ENCODE measurements at regions not wholly inside any gene's neighbourhood (a gene's known extent, or its start where the extent isn't known, plus 50 kb on each side); places are given as distances from the start of the nearest gene placed in this dataset.
"Not testable (repeated sequence)": the region's sequence is repeated elsewhere in the genome, so short reads cannot be mapped to it uniquely, and the experiment has no call there.

DNA sequence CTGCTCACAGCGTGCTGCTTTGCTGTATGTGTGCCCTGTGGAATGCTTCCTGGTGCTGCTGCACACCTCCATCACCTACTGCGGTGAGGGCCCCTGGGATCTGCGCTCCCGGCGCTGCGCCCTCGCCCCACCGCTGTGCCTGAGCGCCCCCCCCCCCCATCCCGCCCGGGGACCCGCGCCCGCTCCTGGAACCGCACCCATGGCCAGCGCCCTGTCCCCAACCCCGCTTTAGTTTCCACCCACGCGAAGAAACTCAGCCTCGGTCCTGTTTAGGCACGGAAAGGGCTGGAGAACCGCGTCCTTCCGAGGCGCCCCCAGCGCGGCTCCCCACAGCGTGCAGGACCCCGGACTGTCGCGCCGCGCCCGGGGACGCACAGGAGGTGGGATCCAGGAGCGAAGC lies 265.5 kb downstream of the POTEB3 start:
- DNase-seq: not testable (repeated sequence)

DNA sequence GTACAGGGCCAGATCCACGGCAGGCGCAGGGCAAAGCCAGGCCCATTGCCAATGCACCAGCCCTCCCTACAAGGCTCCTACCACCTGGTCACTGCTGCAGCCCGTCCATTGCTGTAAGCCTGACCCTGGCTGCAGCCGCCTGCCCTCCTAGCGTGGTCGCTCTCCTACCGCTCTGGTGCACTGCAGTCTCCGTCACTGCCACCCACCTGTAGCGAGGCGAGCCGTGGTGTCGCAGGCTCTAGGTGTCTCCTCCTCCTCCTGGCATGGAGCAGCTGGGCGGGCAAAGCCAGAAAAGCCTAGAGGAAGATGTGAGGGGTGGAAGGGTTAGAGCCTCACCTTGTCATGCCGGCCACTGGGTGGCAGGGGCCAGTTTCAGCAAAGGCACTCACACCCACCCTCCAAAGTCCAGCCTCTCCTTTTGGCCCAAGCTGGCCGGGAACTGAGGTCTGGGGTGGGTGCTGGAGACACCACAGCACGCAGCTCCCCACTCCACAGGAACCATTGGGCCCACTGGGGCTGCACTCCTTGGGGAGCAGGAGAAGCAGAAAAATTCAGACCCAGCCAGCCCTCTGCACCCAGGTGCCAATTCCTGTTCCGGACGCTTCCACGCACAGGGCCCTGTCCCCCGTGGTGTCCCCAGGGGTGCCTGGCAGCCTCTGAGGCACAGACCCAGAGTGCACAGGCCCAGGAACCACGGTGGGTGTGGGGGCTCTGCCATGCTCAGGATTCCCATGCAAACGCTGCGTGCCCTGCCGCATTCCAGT lies 285.3 kb upstream of the POTEB2 start:
- not testable (repeated sequence) for DNase-seq

DNA sequence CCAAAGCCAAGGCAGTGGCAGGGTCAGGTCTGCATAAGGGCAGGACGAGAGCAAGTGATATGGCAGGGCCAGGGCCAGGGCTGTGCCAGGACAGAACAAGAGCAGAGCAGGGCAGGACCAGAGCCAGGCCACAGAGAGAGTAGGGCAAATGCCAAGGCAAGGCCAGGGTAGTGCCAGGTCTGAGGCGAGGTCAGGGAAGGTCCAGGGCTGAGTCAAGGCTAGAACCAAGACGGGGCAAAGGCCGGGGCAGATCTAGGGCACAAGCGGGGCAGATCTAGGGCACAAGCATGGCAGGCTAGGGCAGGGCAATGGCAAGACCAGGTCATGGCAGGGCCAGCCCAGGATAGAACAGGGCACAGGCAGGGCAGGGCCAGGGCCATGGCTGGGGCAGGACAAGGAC lies 282.0 kb upstream of the POTEB2 start:
- DNase-seq: not testable (repeated sequence)

DNA sequence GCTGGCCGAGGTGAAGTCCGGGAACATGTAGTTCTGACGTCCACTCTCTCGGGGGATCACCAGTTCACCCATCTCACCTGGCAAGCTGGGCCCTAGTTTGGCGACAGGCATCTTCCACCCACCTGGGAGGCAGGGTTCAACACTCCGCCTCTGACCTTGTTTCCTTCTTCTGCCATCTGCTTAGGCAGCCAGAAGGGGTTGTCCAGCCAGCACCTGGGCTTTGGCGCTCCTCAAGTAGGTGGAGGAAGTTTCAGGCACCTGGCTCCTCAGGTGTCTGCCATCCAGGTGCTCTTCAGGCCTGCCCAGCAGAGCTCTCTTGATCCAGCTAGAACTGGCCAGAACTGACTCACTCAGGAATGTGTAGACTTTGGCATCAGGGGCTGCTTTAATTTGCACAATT lies 267.8 kb upstream of the POTEB2 start:
- not testable (repeated sequence) for DNase-seq

DNA sequence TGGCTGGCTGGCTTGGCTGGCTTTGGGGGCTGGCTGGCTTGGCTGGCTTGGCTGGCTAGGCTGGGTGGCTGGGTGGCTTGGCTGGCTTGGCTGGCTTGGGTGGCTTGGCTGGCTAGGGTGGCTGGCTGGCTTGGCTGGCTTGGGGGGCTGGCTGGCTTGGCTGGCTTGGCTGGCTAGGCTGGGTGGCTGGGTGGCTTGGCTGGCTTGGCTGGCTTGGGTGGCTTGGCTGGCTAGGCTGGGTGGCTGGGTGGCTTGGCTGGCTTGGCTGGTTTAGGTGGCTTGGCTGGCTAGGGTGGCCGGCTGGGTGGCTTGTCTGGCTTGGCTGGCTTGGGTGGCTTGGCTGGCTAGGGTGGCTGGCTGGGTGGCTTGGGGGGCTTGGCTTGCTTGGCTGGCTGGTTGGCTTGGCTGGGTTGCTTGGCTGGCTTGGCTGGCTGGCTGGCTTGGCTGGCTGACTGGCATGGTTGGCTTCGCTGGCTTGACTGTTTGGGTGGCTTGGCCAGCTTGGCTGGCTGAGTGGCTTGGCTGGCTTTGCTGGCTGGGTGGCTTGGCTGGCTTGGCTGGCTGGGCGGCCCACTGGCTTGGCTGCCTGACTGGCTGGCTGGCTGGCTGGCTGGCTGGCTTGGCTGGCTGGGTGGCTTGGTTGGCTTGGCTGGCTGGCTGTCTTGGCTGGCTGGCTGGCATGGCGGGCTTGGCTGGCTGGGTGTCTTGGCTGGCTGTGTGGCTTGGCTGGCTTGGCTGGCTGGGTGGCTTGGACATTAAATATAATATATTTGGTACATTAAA lies 246.3 kb upstream of the POTEB2 start:
- not testable (repeated sequence) for DNase-seq

DNA sequence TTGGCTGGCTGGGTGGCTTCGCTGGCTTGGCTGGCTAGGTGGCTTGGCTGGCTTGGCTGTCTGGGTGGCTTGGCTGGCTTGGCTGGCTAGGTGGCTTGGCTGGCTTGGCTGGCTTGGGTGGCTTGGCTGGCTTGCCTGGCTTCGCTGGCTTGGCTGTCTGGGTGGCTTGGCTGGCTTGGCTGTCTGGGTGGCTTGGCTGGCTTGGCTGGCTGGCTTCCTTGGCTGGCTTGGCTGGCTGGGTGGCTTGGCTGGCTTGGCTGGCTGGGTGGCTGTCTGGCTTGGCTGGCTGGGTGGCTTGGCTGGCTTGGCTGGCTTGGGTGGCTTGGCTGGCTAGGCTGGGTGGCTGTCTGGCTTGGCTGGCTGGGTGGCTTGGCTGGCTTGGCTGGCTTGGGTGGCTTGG lies 245.7 kb upstream of the POTEB2 start:
- not testable (repeated sequence) for DNase-seq

DNA sequence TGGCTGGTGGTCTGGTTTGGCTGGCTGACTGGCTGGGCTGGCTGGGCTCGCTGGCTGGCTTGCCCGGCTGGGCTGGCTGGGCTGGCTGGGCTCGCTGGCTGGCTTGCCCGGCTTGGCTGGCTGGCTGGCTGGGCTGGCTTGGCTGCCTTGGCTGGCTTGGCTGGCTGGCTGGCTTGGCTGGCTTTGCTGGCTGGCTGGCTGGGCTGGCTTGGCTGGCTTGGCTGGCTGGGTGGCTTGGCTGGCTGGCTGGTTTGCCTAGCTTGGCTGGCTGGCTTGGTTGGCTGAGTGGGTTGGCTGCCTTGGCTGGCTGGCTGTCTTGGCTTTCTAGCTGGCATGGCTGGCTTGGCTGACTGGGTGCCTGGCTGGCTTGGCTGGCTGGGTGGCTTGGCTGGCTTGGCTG lies 245.1 kb upstream of the POTEB2 start:
- not testable (repeated sequence) for DNase-seq

DNA sequence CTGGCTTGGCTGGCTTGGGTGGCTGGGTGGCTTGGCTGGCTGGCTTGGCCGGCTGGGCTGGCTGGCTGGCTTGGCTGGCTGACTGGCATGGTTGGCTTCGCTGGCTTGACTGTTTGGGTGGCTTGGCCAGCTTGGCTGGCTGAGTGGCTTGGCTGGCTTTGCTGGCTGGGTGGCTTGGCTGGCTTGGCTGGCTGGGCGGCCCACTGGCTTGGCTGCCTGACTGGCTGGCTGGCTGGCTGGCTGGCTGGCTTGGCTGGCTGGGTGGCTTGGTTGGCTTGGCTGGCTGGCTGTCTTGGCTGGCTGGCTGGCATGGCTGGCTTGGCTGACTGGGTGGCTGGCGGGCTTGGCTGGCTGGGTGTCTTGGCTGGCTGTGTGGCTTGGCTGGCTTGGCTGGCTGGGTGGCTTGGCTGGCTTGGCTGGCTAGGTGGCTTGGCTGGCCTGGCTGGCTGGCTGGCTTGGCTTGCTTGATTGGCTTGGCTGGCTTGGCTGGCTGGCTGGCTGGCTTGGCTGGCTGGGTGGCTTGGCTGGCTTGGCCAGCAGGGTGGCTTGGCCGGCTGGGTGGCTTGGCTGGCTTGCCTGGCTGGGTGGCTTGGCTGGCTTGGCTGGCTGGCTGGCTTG lies 244.2 kb upstream of the POTEB2 start:
- DNase-seq: peak; percentile 7

DNA sequence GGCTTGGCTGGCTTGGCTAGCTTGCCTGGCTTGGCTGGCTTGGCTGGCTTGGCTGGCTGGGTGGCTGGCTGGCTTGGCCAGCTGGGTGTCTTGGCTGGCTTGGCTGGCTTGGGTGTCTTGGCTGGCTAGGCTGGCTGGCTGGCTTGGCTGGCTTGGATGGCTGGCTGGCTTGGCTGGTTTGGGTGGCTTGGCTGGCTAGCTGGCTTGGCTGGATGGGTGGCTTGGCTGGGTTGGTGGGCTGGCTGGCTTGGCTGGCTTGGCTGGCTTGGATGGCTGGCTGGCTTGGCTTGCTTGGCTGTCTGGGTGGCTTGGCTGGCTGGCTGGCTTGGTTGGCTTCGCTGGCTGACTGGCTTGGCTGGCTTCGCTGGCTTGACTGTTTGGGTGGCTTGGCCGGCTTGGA lies 242.3 kb upstream of the POTEB2 start:
- DNase-seq: not testable (repeated sequence)

DNA sequence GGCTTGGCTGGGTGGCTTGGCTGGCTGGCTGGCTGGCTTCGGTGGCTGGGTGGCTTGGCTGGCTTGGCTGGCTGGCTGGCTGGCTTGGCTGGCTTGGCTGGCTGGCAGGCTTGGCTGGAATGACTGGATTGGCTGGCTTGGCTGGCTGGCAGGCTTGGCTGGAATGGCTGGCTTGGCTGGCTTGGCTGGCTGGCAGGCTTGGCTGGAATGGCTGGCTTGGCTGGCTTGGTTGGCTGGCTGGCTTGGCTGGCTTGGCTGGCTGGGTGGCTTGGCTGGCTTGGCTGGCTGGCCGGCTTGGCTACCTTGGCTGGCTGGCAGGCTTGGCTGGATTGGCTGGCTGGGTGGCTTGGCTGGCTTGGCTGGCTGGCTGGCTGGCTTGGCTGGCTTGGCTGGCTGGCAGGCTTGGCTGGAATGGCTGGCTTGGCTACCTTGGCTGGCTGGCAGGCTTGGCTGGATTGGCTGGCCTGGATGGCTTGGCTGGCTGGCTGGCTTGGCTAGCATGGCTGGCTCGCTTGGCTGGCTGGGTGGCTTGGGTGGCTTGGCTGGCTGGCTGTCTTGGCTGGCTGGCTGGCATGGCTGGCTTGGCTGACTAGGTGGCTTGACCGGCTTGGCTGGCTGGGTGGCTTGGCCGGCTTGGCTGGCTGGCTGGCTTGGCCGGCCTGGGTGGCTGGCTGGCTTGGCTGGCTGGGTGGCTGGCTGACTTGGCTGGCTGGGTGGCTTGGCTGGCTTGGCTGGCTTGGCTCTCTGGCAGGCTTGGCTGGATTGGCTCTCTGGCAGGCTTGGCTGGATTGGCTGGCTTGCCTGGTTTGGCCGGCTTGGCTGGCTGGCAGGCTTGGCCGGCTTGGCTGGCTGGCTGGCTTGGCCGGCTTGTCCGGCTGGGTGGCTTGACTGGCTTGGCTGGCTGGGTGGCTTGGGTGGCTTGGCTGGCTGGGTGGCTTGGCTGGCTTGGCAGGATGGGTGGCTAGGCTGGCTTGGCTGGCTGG lies 241.6 kb upstream of the POTEB2 start:
- not testable (repeated sequence) for DNase-seq

DNA sequence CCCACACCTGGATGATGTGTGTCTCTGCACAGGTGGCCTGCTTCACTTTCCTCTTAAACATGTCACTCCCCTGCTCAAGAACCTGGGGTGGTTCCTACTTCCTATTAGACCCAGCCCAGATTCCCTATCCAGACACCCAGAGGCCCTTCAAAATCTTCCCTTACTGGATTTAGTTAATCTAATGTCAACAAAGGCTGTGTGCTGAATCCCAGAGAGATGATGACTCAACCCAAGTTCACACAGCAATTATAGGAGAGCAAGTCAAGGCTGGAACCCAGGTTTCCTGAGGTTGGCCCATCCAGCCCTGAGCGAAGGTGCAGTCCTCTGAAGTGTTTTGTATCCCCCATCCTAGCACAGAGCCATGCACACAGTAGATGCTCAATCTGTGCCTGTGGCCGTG lies 230.5 kb upstream of the POTEB2 start:
- not testable (repeated sequence) for DNase-seq

DNA sequence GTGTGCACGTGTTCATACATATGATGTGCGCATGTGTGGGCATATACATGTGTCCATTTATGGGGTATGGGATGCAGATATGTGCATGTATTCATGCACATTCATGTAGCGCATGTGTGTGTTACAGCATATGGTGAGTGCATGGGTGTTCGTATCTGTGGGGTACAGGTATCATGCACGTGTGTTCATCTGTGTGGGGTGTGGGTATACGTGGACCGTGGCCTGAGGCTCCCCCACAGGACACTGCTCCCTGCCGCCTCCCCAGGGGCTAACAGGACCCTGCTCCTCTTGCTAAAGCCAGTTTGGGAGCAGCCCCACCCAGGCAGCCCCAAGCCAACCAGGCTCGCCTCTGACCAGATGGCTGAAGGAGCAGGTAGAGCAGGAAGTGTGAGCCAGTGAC lies 213.4 kb upstream of the POTEB2 start:
- DNase-seq: not testable (repeated sequence)

DNA sequence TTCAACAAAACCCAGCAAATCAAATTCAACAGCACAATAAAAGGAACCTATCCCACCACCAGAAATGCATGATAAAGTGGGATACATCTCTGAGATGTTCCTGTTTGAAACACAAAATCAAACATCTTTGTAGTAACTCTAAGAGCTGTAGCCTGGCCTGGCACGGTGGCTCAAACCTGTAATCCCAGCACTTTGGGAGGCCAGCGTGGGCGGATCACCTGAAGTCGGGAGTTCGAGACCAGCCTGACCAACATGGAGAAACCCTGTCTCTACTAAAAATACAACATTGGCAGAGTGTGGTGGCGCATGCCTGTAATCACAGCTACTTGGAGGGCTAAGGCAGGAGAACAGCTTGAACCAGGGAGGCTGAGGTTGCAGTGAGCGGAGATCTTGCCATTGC lies 202.8 kb upstream of the POTEB2 start:
- DNase-seq: not testable (repeated sequence)

DNA sequence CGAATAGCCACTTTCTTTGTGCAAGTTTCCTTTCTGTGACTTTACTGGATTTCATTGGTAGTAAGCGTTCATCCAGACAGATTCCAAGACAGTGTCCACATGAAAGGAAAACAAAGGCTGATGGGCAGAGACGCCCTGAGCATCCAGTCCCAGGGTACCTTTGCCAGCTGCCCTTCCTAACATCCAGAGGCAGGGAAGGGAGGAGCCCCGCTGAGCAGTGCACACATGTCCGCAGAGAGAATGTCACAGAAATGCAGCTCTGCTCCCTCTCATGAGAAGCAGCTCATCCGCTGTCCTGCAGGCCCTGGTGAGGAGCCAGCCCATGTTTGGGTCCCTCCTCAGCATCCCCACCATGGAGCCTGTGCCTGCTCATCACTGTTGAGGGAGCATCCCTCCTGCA lies 197.4 kb upstream of the POTEB2 start:
- DNase-seq: not testable (repeated sequence)

DNA sequence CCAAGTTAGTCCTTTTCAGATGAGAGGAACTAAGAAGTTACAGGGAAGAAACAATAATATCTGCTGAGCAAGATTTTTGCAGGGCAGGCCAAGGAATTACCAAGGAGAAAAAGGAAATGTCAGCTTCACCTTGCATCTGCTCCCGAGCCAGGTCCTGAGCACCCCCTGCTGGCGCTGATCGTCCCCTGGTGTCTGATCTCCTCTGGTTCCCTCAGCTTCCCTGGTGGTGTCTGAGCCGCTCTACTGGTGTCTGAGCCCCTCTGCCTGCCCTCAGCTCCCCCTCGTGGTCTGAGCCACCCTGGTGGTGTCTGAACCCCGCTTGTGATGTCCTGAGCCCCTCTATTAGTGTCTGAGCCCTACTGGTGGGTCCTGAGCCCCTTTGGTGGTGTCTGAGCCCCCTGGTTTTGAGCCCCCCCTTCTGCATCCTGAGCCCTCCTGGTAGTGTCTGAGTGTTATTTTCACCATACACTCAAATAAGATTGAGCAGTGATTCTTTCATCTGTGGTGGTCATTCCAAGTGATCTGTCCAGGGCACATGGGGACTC lies 196.6 kb upstream of the POTEB2 start:
- DNase-seq: not testable (repeated sequence)

DNA sequence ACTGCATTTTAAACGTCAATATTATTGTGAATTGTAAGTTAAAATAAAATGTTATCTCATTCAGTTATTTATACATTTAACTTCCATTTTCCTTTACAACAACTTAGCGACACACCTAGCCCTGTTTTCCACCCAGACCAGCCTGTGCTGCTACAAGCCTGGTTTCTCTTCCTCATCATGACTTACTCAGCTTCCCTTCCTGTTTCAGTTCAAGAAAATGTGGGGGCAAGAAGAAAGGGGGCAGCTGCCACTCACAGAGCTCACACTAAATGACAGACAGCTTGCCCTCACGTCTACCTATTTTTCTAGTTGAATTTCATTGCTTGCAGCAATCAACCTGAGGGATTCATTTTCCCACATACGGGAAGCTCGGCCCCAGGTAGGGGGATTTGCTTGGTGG lies 185.8 kb upstream of the POTEB2 start:
- not testable (repeated sequence) for DNase-seq

DNA sequence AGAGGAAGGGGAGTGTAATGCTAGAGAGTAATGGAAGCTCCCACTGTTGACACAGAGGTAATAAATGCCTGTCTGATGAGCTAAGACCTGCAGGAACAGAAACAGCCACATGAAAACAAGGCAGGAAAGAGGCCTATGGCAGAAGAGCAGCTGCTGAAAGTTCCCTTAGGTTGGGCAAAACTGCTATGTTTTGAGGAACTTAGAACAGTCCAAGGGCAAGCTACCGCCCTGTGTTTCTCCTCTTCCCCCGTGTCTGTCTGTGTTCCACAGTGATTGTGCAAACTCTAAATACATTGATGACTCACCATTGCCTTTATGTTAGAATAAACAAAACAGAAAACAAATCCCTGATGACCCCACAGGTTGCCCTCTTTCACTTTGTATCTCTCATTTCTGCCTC lies 165.6 kb upstream of the POTEB2 start:
- not testable (repeated sequence) for DNase-seq

DNA sequence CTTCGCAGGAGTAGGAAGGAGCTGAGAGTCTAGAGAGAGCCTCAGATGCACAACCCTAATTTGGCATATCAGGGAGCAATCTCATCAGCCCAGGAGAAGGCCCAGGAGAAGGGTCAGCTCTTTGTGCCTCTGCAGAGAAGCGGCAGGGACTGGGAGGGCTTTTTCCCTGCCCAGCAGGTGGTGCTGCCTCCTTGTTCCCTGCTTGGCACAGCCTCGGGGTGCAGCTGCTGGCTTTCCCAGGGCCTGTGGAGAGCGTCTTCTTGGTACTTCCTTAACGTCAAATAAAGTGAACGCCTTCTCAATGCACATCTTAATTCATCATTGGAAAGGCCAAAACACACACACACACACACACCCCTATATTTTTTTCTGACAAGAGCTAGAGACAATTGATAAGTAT lies 162.9 kb upstream of the POTEB2 start:
- DNase-seq: not testable (repeated sequence)

DNA sequence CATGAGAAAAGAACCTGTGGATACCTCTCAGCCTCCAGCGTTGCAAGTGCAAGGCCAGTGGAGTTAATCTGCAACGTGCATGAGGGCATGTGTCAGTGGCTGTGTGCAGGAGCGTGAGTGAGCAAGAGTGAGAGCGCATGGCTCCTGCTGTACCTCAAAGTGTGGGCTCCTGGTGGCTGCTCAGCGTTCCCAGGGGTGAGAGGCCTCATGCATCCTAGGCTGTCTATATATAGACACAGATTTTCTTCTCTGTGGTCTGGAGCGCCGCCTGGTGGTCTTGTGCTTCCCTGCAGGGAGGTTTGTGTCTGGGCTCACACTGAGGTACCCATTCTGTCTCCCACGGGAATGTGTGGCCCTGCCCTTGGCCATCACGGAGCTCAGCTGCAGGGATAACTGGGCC lies 161.8 kb upstream of the POTEB2 start:
- not testable (repeated sequence) for DNase-seq

DNA sequence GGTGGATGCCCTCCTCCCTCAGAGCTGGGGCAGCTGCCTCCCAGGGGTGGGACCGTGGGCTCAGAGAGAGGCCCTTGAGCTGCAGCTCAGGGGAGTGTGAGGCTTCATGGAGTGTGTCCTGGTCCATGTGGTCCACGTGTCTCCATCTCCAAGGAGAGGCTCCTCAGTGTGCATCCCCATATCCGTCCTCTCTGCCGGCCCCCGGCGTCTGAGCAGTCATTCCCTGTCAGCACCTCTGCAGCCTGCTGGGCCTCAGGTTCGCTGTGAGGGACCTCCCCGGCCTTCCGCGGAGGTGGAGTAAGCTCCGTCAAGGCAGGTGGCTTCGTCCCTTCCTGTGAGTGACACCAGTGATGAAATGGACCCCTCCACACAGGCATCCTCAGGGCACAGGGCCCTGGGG lies 160.7 kb upstream of the POTEB2 start:
- not testable (repeated sequence) for DNase-seq

DNA sequence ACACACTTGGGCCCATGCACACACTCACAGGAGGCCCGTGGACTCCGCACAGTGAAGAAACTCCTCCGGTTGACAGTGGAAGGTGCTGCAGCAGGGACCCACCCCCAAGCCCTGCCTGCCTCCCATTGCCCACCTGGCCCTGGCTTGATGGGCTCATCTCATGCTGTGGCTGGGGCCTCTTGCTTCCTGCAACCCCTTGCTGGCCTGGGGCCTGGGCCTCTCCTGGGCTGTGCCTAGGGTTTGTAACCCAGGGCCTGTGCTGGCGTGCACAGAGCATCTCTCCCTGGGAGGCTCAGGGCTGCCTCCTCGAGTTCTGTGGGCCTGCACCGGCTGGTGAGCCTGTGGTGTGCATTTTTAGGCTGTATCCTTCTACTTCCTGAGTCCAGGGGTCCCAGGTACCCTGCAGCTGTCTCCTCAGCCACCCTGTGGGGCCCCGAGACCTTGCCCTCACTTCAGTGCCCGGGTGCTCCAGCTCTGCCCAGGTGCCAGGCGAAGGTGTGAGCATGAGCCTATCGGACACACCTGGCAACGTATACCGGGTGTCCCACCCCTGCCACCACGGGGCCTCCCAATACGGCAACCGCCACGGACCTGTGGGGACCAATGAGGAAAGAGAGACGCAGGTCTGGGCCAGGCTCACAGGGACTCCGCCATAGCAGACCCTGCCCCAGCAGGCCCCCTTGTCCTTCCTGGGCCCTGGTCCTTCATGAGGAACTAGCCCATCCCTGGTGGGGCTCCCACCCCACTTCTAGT lies 158.3 kb upstream of the POTEB2 start:
- not testable (repeated sequence) for DNase-seq
